Panc1 (cell line): ENCODE measurements at regions not wholly inside any gene's neighbourhood (a gene's known extent, or its start where the extent isn't known, plus 50 kb on each side); places are given as distances from the start of the nearest gene placed in this dataset.
"Not testable (repeated sequence)": the region's sequence is repeated elsewhere in the genome, so short reads cannot be mapped to it uniquely, and the experiment has no call there.

ENCODE experiments used
- ATAC-seq: fragments of 200-7000 bp; cut with Tn5 transposase; 2 replicates; pipeline ENCODE4 v1.9.1; 2020; ENCODE audit warnings: mild to moderate bottlenecking, moderate library complexity
- BruUV-seq: library from RNA; stranded (reverse); fragments of 400-500 nt; replicated peaks from 2 replicates; lab custom pipeline; 2021; lab: Mats Ljungman, UMichigan
- CTCF ChIA-PET: fragments of 300-600 bp; sonication (Branson Sonifier 250); formaldehyde crosslinking; loops from one replicate; lab custom pipeline; 2022; ENCODE audit warnings: antibody characterized with exemption; lab: Charles Lee
- POLR2A ChIA-PET: fragments of 300-600 bp; sonication (Branson Sonifier 250); formaldehyde crosslinking; loops from one replicate; lab custom pipeline; 2022; ENCODE audit warnings: antibody characterized with exemption; lab: Charles Lee
- DNase-seq: peaks from one replicate; pipeline ENCODE4 v3.0.0-alpha.2; 2010; ENCODE audit warnings: low read depth, low spot score
- H3K27ac ChIP-seq: 2 replicates; pipeline ENCODE4 v1.5.1; 2011; ENCODE audit warnings: mild to moderate bottlenecking, low read length, inconsistent platforms
- H3K27me3 ChIP-seq: fragments of 200-500 bp; sonication (Bioruptor generic); 2 replicates; pipeline ENCODE4 v1.6.0; 2014; ENCODE audit warnings: low read length, inconsistent platforms; ENCODE audit not compliant: control insufficient read depth, insufficient read depth
- H3K36me3 ChIP-seq: fragments of 200-500 bp; sonication (Bioruptor generic); 2 replicates; pipeline ENCODE4 v1.5.1; 2014; ENCODE audit warnings: inconsistent platforms, mild to moderate bottlenecking, low read length, moderate library complexity; ENCODE audit not compliant: control insufficient read depth, insufficient read depth
- H3K4me1 ChIP-seq: 2 replicates; pipeline ENCODE4 v1.5.1; 2011; ENCODE audit warnings: inconsistent platforms, mild to moderate bottlenecking, low read length, moderate library complexity; ENCODE audit not compliant: control insufficient read depth, insufficient read depth
- H3K4me3 ChIP-seq, 2 experiments: 2 replicates each; pipeline ENCODE4 v1.5.1; 2011 to 2012; ENCODE audit warnings: low read depth in 2 of 2, low read length in 2 of 2, mild to moderate bottlenecking in 2 of 2, inconsistent platforms in 1 of 2, moderate library complexity in 1 of 2
- H3K9me3 ChIP-seq: fragments of 200-500 bp; sonication (Bioruptor generic); 2 replicates; pipeline ENCODE4 v1.5.1; 2014; ENCODE audit warnings: low read depth, mild to moderate bottlenecking, inconsistent platforms, low read length, moderate library complexity; ENCODE audit not compliant: control insufficient read depth, insufficient read depth
- CTCF ChIP-seq: fragments of 450-650 bp; IDR thresholded peaks from 2 replicates; pipeline ENCODE4 v1.5.1; 2017; ENCODE audit warnings: mild to moderate bottlenecking
- POLR2AphosphoS5 ChIP-seq: IDR thresholded peaks from 2 replicates; pipeline ENCODE4 v1.6.1; 2012; ENCODE audit warnings: mild to moderate bottlenecking, low read depth, low read length, moderate library complexity
- REST ChIP-seq, 2 experiments: IDR thresholded peaks; 2 replicates each; pipeline ENCODE4 v1.6.1; 2011 to 2012; ENCODE audit warnings: low read depth in 2 of 2, control low read depth in 1 of 2, low read length in 1 of 2, mild to moderate bottlenecking in 1 of 2, moderate library complexity in 1 of 2; ENCODE audit not compliant: insufficient read depth in 1 of 2
- SIN3A ChIP-seq: IDR thresholded peaks from 2 replicates; pipeline ENCODE4 v1.6.1; 2012; ENCODE audit warnings: low read depth, mild to moderate bottlenecking, low read length, moderate library complexity, borderline replicate concordance; ENCODE audit not compliant: insufficient read depth
- TCF7L2 ChIP-seq: IDR thresholded peaks from 2 replicates; pipeline ENCODE4 v1.6.1; 2011; ENCODE audit warnings: mild to moderate bottlenecking, low read depth, low read length, inconsistent platforms
- in situ Hi-C: cut with HindIII; loops from 2 replicates; pipeline ENCODE4 v1.10.0; 2016; ENCODE audit warnings: low sequenced_read_pairs, low pct_unique_long_range_greater_than_20kb
- intact Hi-C: fragments of 100-400 bp; cut with micrococcal nuclease; formaldehyde crosslinking; loops from one replicate; pipeline ENCODE4 v1.10.0; 2022; ENCODE audit not compliant: unreplicated experiment

GRCh38 chr5:67636091-67636490, 439.5 kb upstream of the CD180 start:
- BruUV-seq: no TSS peak
- POLR2A ChIA-PET: no interaction called here

DNA sequence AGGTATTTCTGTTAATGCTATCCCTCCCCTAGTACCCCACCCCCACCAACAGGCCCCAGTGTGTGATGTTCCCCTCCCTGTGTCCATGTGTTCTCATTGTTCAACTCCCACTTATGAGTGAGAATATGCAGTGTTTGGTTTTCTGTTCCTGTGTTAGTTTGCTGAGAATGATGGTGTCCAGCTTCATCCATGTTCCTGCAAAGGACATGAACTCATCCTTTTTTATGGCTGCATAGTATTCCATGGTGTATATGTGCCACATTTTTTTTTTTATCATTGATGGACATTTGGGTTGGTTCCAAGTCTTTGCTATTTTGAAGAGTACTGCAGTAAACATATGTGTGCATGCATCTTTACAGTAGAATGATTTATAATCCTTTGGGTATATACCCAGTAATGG, 430.5 kb upstream of the CD180 start:
- H3K4me3 ChIP-seq, DNase-seq, H3K4me1 ChIP-seq, H3K27ac ChIP-seq, intact Hi-C loops, CTCF ChIA-PET, H3K27me3 ChIP-seq, ATAC-seq, BruUV-seq, in situ Hi-C loops, H3K36me3 ChIP-seq, POLR2A ChIA-PET, H3K9me3 ChIP-seq: not testable (repeated sequence)

More at GRCh38 chr5:67636091-67636490, 439.5 kb upstream of the CD180 start:
- CTCF ChIA-PET: no interaction called here
- H3K4me3 ChIP-seq: no peak overlapping the region
- no peaks in the 10 kb centered on the region for H3K27me3 ChIP-seq
- no peaks in the 10 kb centered on the region for H3K4me1 ChIP-seq
- in situ Hi-C loops (no loop called here), intact Hi-C loops (no loop called here)
- TF ChIP-seq TCF7L2 (no peak), POLR2AphosphoS5 (no peak), SIN3A (no peak), CTCF (no peak), REST (IDR thresholded peaks at IDR 0.05; ENCODE audit: insufficient read depth in 1 of 2, low read depth in 2 of 2, low read length in 1 of 2) (no peak)
- ATAC-seq: no peak
- no peak for DNase-seq
- no peaks in the 10 kb centered on the region for H3K9me3 ChIP-seq
- no peak overlapping the region for H3K27ac ChIP-seq
- H3K36me3 ChIP-seq: no peaks in the 10 kb centered on the region

GRCh38 chr5:67623078-67623477, 426.5 kb upstream of the CD180 start:
- ChIA-PET POLR2A (no interaction called here), CTCF (no interaction called here)
- ATAC-seq (no peak), DNase-seq (no peak)
- no peaks in the 10 kb centered on the region for H3K36me3 ChIP-seq
- H3K4me1 ChIP-seq: no peaks in the 10 kb centered on the region
- no peaks in the 10 kb centered on the region for H3K27me3 ChIP-seq
- no peak overlapping the region for H3K27ac ChIP-seq
- in situ Hi-C loops (no loop called here), intact Hi-C loops (no loop called here)
- no peak overlapping the region for H3K4me3 ChIP-seq
- no peak for TF ChIP-seq CTCF
- no peak for TF ChIP-seq SIN3A
- TF ChIP-seq POLR2AphosphoS5: no peak
- no peak for TF ChIP-seq REST (IDR thresholded peaks at IDR 0.05; ENCODE audit: insufficient read depth in 1 of 2, low read depth in 2 of 2, low read length in 1 of 2)
- no peak for TF ChIP-seq TCF7L2
- no TSS peak for BruUV-seq
- H3K9me3 ChIP-seq: no peaks in the 10 kb centered on the region
